ENCODE measurements at regions not wholly inside any gene's neighbourhood (a gene's known extent, or its start where the extent isn't known, plus 50 kb on each side); places are given as distances from the start of the nearest gene placed in this dataset.

DNA sequence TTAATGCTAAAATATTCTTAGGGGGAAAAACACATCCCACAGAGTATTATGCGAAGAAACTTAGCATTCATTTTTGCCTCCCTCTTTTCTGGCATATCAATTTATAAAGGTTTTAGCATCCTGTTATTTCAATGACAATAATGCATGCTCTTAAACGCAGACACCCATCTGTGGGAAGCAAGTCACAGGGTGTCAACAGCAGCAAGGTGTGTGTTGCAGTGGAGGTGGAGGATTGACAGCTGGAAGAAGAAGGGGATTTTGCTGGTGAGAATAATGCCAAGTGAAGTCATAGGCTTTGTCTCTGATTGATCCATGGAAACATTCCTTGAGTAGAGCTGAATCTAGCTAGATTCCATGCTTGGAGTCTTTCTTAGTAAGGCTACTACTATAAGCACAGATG, 498.1 kb downstream of the NPIPA7 start:
- H3K4me3 ChIP-seq (ENCODE audit: insufficient read length, low read depth), result no peak overlapping the region
- no peak for TF ChIP-seq ZNF274 (IDR thresholded peaks at IDR 0.05; ENCODE audit: low read depth, low read length)
- no peak for TF ChIP-seq SUZ12 (IDR thresholded peaks at IDR 0.05; ENCODE audit: extremely low read depth, insufficient read depth, insufficient read length)
- TF ChIP-seq YY1 (IDR thresholded peaks at IDR 0.05; ENCODE audit: insufficient read depth, insufficient read length), result no peak
- no peaks in the 10 kb centered on the region for H3K9me3 ChIP-seq (ENCODE audit: insufficient read depth, low read length)
- H3K4me1 ChIP-seq (ENCODE audit: insufficient read depth, insufficient read length), result no peaks in the 10 kb centered on the region
- H3K9ac ChIP-seq (ENCODE audit: insufficient read length, low read depth), result no peak overlapping the region
- no peak for DNase-seq (ENCODE audit: low read depth, low spot score)
- H3K36me3 ChIP-seq (ENCODE audit: insufficient read depth, insufficient read length, low read length), result no peaks in the 10 kb centered on the region
- H3K27me3 ChIP-seq (ENCODE audit: insufficient read depth, insufficient read length), result no peaks in the 10 kb centered on the region

DNA sequence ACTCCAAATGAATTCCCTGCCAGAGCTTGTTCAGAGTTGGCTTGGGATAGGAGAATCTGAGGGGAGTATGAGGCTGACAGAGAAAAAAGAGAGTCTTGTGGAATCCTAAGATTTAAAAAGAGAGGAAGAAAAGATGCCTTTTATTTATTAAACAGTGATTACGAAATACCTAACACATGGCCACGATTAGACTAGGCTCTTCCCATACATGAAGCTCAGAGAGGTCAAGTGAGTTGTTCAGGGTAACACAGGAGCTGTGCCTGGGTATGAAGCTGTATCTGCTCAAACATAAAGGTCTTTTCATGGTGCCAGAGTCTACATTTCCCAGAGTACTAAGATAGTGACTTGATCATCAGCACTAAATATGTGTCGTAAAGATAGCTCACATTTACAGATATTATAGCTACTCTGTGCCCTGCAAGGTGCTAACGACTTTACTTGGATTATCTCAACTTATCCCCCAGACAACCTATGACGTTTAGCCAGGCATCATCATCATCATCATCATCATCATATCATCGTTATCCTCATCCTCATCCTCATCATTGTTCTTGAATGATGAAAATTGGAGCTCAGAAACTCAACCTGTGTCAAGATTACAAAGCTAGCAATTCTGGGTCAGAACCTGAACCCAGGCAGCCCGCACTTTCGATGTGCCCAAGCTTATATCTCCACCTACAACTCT, 500.8 kb downstream of the NPIPA7 start:
- Histone ChIP-seq H3K4me3 (ENCODE audit: insufficient read length, low read depth) (no peak overlapping the region), H3K9ac (ENCODE audit: insufficient read length, low read depth) (no peak overlapping the region), H3K4me1 (ENCODE audit: insufficient read depth, insufficient read length) (no peaks in the 10 kb centered on the region), H3K36me3 (ENCODE audit: insufficient read depth, insufficient read length, low read length) (no peaks in the 10 kb centered on the region), H3K27me3 (ENCODE audit: insufficient read depth, insufficient read length) (no peaks in the 10 kb centered on the region), H3K9me3 (ENCODE audit: insufficient read depth, low read length) (no peaks in the 10 kb centered on the region)
- DNase-seq (ENCODE audit: low read depth, low spot score), result no peak
- TF ChIP-seq ZNF274 (IDR thresholded peaks at IDR 0.05; ENCODE audit: low read depth, low read length) (no peak), SUZ12 (IDR thresholded peaks at IDR 0.05; ENCODE audit: extremely low read depth, insufficient read depth, insufficient read length) (no peak), YY1 (IDR thresholded peaks at IDR 0.05; ENCODE audit: insufficient read depth, insufficient read length) (no peak)

GRCh38 chr16:16881814-16882213, 502.9 kb downstream of the NPIPA7 start:
- no peaks in the 10 kb centered on the region for H3K27me3 ChIP-seq (ENCODE audit: insufficient read depth, insufficient read length)
- no peak overlapping the region for H3K9ac ChIP-seq (ENCODE audit: insufficient read length, low read depth)
- DNase-seq (ENCODE audit: low read depth, low spot score), result no peak
- H3K4me1 ChIP-seq (ENCODE audit: insufficient read depth, insufficient read length), result no peaks in the 10 kb centered on the region
- TF ChIP-seq YY1 (IDR thresholded peaks at IDR 0.05; ENCODE audit: insufficient read depth, insufficient read length) (no peak), ZNF274 (IDR thresholded peaks at IDR 0.05; ENCODE audit: low read depth, low read length) (no peak), SUZ12 (IDR thresholded peaks at IDR 0.05; ENCODE audit: extremely low read depth, insufficient read depth, insufficient read length) (no peak)
- no peaks in the 10 kb centered on the region for H3K9me3 ChIP-seq (ENCODE audit: insufficient read depth, low read length)
- H3K4me3 ChIP-seq (ENCODE audit: insufficient read length, low read depth), result no peak overlapping the region
- H3K36me3 ChIP-seq (ENCODE audit: insufficient read depth, insufficient read length, low read length), result no peaks in the 10 kb centered on the region

GRCh38 chr16:16882766-16883165, 503.8 kb downstream of the NPIPA7 start:
- no peaks in the 10 kb centered on the region for H3K4me1 ChIP-seq (ENCODE audit: insufficient read depth, insufficient read length)
- no peak for DNase-seq (ENCODE audit: low read depth, low spot score)
- H3K36me3 ChIP-seq (ENCODE audit: insufficient read depth, insufficient read length, low read length), result no peaks in the 10 kb centered on the region
- no peak overlapping the region for H3K4me3 ChIP-seq (ENCODE audit: insufficient read length, low read depth)
- no peaks in the 10 kb centered on the region for H3K9me3 ChIP-seq (ENCODE audit: insufficient read depth, low read length)
- no peak for TF ChIP-seq YY1 (IDR thresholded peaks at IDR 0.05; ENCODE audit: insufficient read depth, insufficient read length)
- no peak overlapping the region for H3K9ac ChIP-seq (ENCODE audit: insufficient read length, low read depth)
- H3K27me3 ChIP-seq (ENCODE audit: insufficient read depth, insufficient read length), result no peaks in the 10 kb centered on the region

GRCh38 chr16:16884451-16884850, 505.5 kb downstream of the NPIPA7 start:
- Histone ChIP-seq H3K27me3 (ENCODE audit: insufficient read depth, insufficient read length) (no peaks in the 10 kb centered on the region), H3K36me3 (ENCODE audit: insufficient read depth, insufficient read length, low read length) (no peaks in the 10 kb centered on the region), H3K9ac (ENCODE audit: insufficient read length, low read depth) (no peak overlapping the region), H3K4me3 (ENCODE audit: insufficient read length, low read depth) (no peak overlapping the region), H3K9me3 (ENCODE audit: insufficient read depth, low read length) (no peaks in the 10 kb centered on the region), H3K4me1 (ENCODE audit: insufficient read depth, insufficient read length) (no peaks in the 10 kb centered on the region)
- TF ChIP-seq YY1 (IDR thresholded peaks at IDR 0.05; ENCODE audit: insufficient read depth, insufficient read length) (no peak), SUZ12 (IDR thresholded peaks at IDR 0.05; ENCODE audit: extremely low read depth, insufficient read depth, insufficient read length) (no peak), ZNF274 (IDR thresholded peaks at IDR 0.05; ENCODE audit: low read depth, low read length) (no peak)
- DNase-seq (ENCODE audit: low read depth, low spot score), result no peak

- no peaks in the 10 kb centered on the region for H3K4me1 ChIP-seq (ENCODE audit: insufficient read depth, insufficient read length)
- no peak overlapping the region for H3K4me3 ChIP-seq (ENCODE audit: insufficient read length, low read depth)
- TF ChIP-seq ZNF274 (IDR thresholded peaks at IDR 0.05; ENCODE audit: low read depth, low read length) (no peak), SUZ12 (IDR thresholded peaks at IDR 0.05; ENCODE audit: extremely low read depth, insufficient read depth, insufficient read length) (no peak), YY1 (IDR thresholded peaks at IDR 0.05; ENCODE audit: insufficient read depth, insufficient read length) (no peak)
- H3K36me3 ChIP-seq (ENCODE audit: insufficient read depth, insufficient read length, low read length), result no peaks in the 10 kb centered on the region
- no peaks in the 10 kb centered on the region for H3K9me3 ChIP-seq (ENCODE audit: insufficient read depth, low read length)
- no peaks in the 10 kb centered on the region for H3K27me3 ChIP-seq (ENCODE audit: insufficient read depth, insufficient read length)
- H3K9ac ChIP-seq (ENCODE audit: insufficient read length, low read depth), result no peak overlapping the region
- DNase-seq (ENCODE audit: low read depth, low spot score), result no peak
These were observed 508.3 kb downstream of the NPIPA7 start for GRCh38 chr16:16887193-16887592.

DNA sequence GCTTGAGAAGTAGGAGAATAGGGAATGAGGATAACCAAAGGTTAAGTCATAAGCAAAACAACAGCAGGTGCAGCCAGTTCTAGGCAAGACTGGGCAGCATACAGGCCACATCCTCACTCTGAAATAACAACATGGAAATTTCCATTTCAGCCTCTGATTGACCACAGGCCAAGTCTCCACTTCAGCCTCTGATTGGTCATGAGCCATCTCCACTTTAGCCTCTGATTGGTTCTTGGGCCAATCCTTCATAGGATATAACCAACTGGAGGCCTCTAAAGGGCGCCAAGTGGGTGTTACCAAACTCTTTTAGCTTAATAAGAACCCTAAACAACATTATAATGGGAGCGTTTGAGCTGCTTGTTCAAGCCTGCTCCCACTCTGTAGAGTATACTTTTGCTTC, 512.0 kb downstream of the NPIPA7 start:
- no peak for DNase-seq (ENCODE audit: low read depth, low spot score)
- no peaks in the 10 kb centered on the region for H3K4me1 ChIP-seq (ENCODE audit: insufficient read depth, insufficient read length)
- TF ChIP-seq YY1 (IDR thresholded peaks at IDR 0.05; ENCODE audit: insufficient read depth, insufficient read length), result no peak
- TF ChIP-seq ZNF274 (IDR thresholded peaks at IDR 0.05; ENCODE audit: low read depth, low read length), result no peak
- H3K4me3 ChIP-seq (ENCODE audit: insufficient read length, low read depth), result no peak overlapping the region
- no peak overlapping the region for H3K9ac ChIP-seq (ENCODE audit: insufficient read length, low read depth)
- H3K9me3 ChIP-seq (ENCODE audit: insufficient read depth, low read length), result no peaks in the 10 kb centered on the region
- no peaks in the 10 kb centered on the region for H3K36me3 ChIP-seq (ENCODE audit: insufficient read depth, insufficient read length, low read length)
- no peaks in the 10 kb centered on the region for H3K27me3 ChIP-seq (ENCODE audit: insufficient read depth, insufficient read length)
